Hypothalamus (tissue), 51 donors: ENCODE measurements at regions not wholly inside any gene's neighbourhood (a gene's known extent, or its start where the extent isn't known, plus 50 kb on each side); places are given as distances from the start of the nearest gene placed in this dataset.

Experiments used
- DNase-seq, 51 donors: peaks; one replicate each; lab custom pipeline; 2025; lab: John Stamatoyannopoulos, UW

- DNase-seq, result no peak
These were observed 51.8 kb upstream of the IGLL5 start for GRCh38 chr22:22835771-22836291.

GRCh38 chr22:22836635-22837034, 51.0 kb upstream of the IGLL5 start:
- no peak for DNase-seq
